ENCODE measurements at regions not wholly inside any gene's neighbourhood (a gene's known extent, or its start where the extent isn't known, plus 50 kb on each side); places are given as distances from the start of the nearest gene placed in this dataset.

GRCh38 chr2:167862296-167862695 lies 385.1 kb downstream of the STK39 start (continued):
- TF ChIP-seq ZBTB33 (IDR thresholded peaks at IDR 0.05; ENCODE audit: borderline replicate concordance, low read depth) (no peak), TCF12 (IDR thresholded peaks at IDR 0.05) (no peak), TAF1 (IDR thresholded peaks at IDR 0.05; ENCODE audit: borderline replicate concordance, low read depth, low read length) (no peak), FOXM1 (IDR thresholded peaks at IDR 0.05; ENCODE audit: low read depth) (no peak), YY1 (IDR thresholded peaks at IDR 0.05; ENCODE audit: low read depth) (no peak)

- Histone ChIP-seq H2AFZ (ENCODE audit: low read depth) (no peak overlapping the region), H3F3A (replicated peaks; ENCODE audit: insufficient read depth) (no peaks in the 10 kb centered on the region), H3K9me3 (no peaks in the 10 kb centered on the region), H3K27ac (ENCODE audit: low read depth in 2 of 2, low read length in 1 of 2) (no peak overlapping the region), H3K4me1 (ENCODE audit: control insufficient read depth in 1 of 2, insufficient read depth in 2 of 2, low read depth in 1 of 2, low read length in 1 of 2) (no peaks in the 10 kb centered on the region), H3K4me2 (no peak overlapping the region), H3K79me2 (ENCODE audit: insufficient read depth) (no peaks in the 10 kb centered on the region), H3K9ac (no peak overlapping the region), H3K9me2 (no peaks in the 10 kb centered on the region), H3K36me3 (replicated peaks in 1 of 2; ENCODE audit: control insufficient read depth in 1 of 2, insufficient read depth in 2 of 2, low read length in 1 of 2) (no peaks in the 10 kb centered on the region), H3K4me3 (ENCODE audit: low read depth in 2 of 2, low read length in 1 of 2) (no peak overlapping the region), H3K27me3 (ENCODE audit: insufficient read depth) (no peaks in the 10 kb centered on the region), H4K20me1 (ENCODE audit: insufficient read depth) (no peaks in the 10 kb centered on the region)
- TF ChIP-seq PBX3 (IDR thresholded peaks at IDR 0.05) (no peak), USF2 (IDR thresholded peaks at IDR 0.05; ENCODE audit: borderline replicate concordance, low read depth, low read length) (no peak), USF1 (IDR thresholded peaks at IDR 0.05; ENCODE audit: borderline replicate concordance, low read depth) (no peak), MXI1 (IDR thresholded peaks at IDR 0.05; ENCODE audit: low read depth, low read length) (no peak), GABPA (IDR thresholded peaks at IDR 0.05; ENCODE audit: low read depth) (no peak), MEF2A (IDR thresholded peaks at IDR 0.05; ENCODE audit: borderline replicate concordance, low read depth) (no peak), SMC3 (IDR thresholded peaks at IDR 0.05; ENCODE audit: low read depth, low read length) (no peak), FOXJ3 (CRISPR knock-in tag; IDR thresholded peaks at IDR 0.05) (no peak), FOXM1 (IDR thresholded peaks at IDR 0.05; ENCODE audit: low read depth) (no peak), SIN3A (IDR thresholded peaks at IDR 0.05; ENCODE audit: borderline replicate concordance, low read depth, low read length) (no peak), REST (IDR thresholded peaks at IDR 0.05; ENCODE audit: low read depth, low read length) (no peak), IRF3 (IDR thresholded peaks at IDR 0.05; ENCODE audit: low read depth, low read length) (no peak)
- CTCF ChIA-PET: interaction anchor here (0.9 kb wide), 1 partner anchor 26 kb away, joined by 3 read pairs; no protein-coding TSS in a partner anchor
- 67% methylated on average over 2 of the region's 2 CpGs for WGBS (ENCODE audit: low lambda C conversion rate)
- DNase-seq: no peak
- POLR2A ChIA-PET: no interaction called here
Observed at GRCh38 chr2:167861574-167862193, 385.7 kb downstream of the STK39 start.

All from SK-N-SH (cell line).